GM10248 (cell line): ENCODE measurements at regions not wholly inside any gene's neighbourhood (a gene's known extent, or its start where the extent isn't known, plus 50 kb on each side); places are given as distances from the start of the nearest gene placed in this dataset.

Experiments used
- CTCF ChIA-PET: fragments of 300-600 bp; sonication (Branson Sonifier 250); formaldehyde crosslinking; extraction: SDS; loops from one replicate; lab custom pipeline; 2021; ENCODE audit warnings: antibody characterized with exemption; lab: Yijun Ruan, JAX
- POLR2A ChIA-PET: fragments of 350-650 bp; sonication (Branson Sonifier 250); formaldehyde crosslinking; extraction: SDS; loops from one replicate; lab custom pipeline; 2020; ENCODE audit warnings: antibody characterized with exemption; lab: Yijun Ruan, JAX
- DNase-seq: peaks from one replicate; pipeline ENCODE4 v3.0.0; 2012; ENCODE audit errors: extremely low spot score
- CTCF ChIP-seq: IDR thresholded peaks from 2 replicates; pipeline ENCODE4 v1.5.1; 2012; ENCODE audit warnings: mild to moderate bottlenecking, low read depth; ENCODE audit errors: extremely low read depth, missing control alignments, control extremely low read depth

GRCh38 chr3:83894223-83894622 is 1064.6 kb upstream of the CADM2 start:
- no peak for TF ChIP-seq CTCF
- no peak for DNase-seq
- POLR2A ChIA-PET, result no interaction called here
- CTCF ChIA-PET, result no interaction called here

- DNase-seq, result no peak
- POLR2A ChIA-PET, result no interaction called here
- CTCF ChIA-PET, result interaction anchor here (1.3 kb wide), 1 partner anchor 32 kb away, joined by 4 read pairs; no protein-coding TSS in a partner anchor
- TF ChIP-seq CTCF, result no peak
Measured at GRCh38 chr3:83895892-83896291, 1062.9 kb upstream of the CADM2 start.

- no peak for TF ChIP-seq CTCF
- POLR2A ChIA-PET, result no interaction called here
- CTCF ChIA-PET, result interaction anchor here (1.3 to 1.5 kb wide), 3 partner anchors 15 to 25 kb away, joined by 3 to 5 read pairs (median 4); no protein-coding TSS in a partner anchor
- no peak for DNase-seq
Measured at GRCh38 chr3:83902787-83903533, 1055.8 kb upstream of the CADM2 start.

- POLR2A ChIA-PET, result no interaction called here
- no peak for DNase-seq
- no peak for TF ChIP-seq CTCF
- CTCF ChIA-PET, result no interaction called here
Measured at GRCh38 chr3:83913381-83913780, 1045.4 kb upstream of the CADM2 start.

- ChIA-PET POLR2A (no interaction called here), CTCF (interaction anchor here (1.1 to 5.9 kb wide), 2 partner anchors 11 to 24 kb away, joined by 3 to 22 read pairs; no protein-coding TSS in a partner anchor)
- DNase-seq, result no peak
- TF ChIP-seq CTCF, result no peak
Measured at GRCh38 chr3:83926291-83926690, 1032.5 kb upstream of the CADM2 start.

- peak; percentile 13 for TF ChIP-seq CTCF
- no peak for DNase-seq
- POLR2A ChIA-PET, result no interaction called here
- CTCF ChIA-PET, result interaction anchor here (1.0 to 5.9 kb wide), 5 partner anchors 9 to 32 kb away, joined by 3 to 22 read pairs (median 4); no protein-coding TSS in a partner anchor
Measured at GRCh38 chr3:83928391-83928790, 1030.4 kb upstream of the CADM2 start.
